ENCODE measurements at regions not wholly inside any gene's neighbourhood (a gene's known extent, or its start where the extent isn't known, plus 50 kb on each side); places are given as distances from the start of the nearest gene placed in this dataset.

DNA sequence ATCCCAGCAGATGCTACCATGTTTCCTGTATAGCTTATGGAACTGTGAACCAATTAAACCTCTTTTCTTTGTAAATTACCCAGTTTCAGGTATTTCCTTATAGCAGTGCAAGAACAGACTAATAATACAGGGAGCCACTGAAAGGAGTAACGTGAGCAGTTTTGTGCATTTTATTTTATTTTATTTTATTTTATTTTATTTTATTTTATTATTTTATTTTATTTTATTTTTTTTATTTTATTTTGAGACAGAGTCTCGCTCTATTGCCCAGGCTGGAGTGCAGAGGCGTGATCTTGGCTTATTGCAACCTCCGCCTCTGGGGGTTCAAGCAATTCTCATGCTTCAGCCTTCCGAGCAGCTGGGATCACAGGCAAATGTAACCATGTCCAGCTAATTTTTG, 55.9 kb upstream of the KCNK12 start:
- TF ChIP-seq, protein P1, sequence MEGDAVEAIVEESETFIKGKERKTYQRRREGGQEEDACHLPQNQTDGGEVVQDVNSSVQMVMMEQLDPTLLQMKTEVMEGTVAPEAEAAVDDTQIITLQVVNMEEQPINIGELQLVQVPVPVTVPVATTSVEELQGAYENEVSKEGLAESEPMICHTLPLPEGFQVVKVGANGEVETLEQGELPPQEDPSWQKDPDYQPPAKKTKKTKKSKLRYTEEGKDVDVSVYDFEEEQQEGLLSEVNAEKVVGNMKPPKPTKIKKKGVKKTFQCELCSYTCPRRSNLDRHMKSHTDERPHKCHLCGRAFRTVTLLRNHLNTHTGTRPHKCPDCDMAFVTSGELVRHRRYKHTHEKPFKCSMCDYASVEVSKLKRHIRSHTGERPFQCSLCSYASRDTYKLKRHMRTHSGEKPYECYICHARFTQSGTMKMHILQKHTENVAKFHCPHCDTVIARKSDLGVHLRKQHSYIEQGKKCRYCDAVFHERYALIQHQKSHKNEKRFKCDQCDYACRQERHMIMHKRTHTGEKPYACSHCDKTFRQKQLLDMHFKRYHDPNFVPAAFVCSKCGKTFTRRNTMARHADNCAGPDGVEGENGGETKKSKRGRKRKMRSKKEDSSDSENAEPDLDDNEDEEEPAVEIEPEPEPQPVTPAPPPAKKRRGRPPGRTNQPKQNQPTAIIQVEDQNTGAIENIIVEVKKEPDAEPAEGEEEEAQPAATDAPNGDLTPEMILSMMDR (conservative IDR thresholded peaks at IDR 0.05; ENCODE audit: low read depth, low read length), result no peak
- TF ChIP-seq EZH2phosphoT487 (IDR thresholded peaks at IDR 0.05; ENCODE audit: borderline replicate concordance, low read length) (no peak), EZH2 (IDR thresholded peaks at IDR 0.05; ENCODE audit: low read length, unreplicated experiment) (no peak)

Measured in PC-3 (cell line).